Smooth muscle cell (in vitro differentiated cells): ENCODE measurements at regions not wholly inside any gene's neighbourhood (a gene's known extent, or its start where the extent isn't known, plus 50 kb on each side); places are given as distances from the start of the nearest gene placed in this dataset.
"Not testable (repeated sequence)": the region's sequence is repeated elsewhere in the genome, so short reads cannot be mapped to it uniquely, and the experiment has no call there.

Experiments
- DNase-seq: peaks from one replicate; lab custom pipeline; 2025; ENCODE audit not compliant: unreplicated experiment; lab: John Stamatoyannopoulos, UW
- H2AFZ ChIP-seq: fragments of 200-600 bp; sonication (generic); 2 replicates; pipeline ENCODE4 v1.6.0; 2016; ENCODE audit warnings: antibody characterized with exemption, low read depth, mild to moderate bottlenecking
- H3F3A ChIP-seq: fragments of 200-600 bp; sonication (generic); 2 replicates; pipeline ENCODE4 v1.6.0; 2017; ENCODE audit warnings: antibody characterized with exemption, low read depth
- H3K27ac ChIP-seq: fragments of 200-600 bp; sonication (generic); 2 replicates; pipeline ENCODE4 v1.5.1; 2016; ENCODE audit warnings: low read depth, mild to moderate bottlenecking
- H3K27me3 ChIP-seq: fragments of 200-600 bp; sonication (generic); 2 replicates; pipeline ENCODE4 v1.6.1; 2016; ENCODE audit warnings: low read depth, mild to moderate bottlenecking
- H3K36me3 ChIP-seq: fragments of 200-600 bp; sonication (generic); 2 replicates; pipeline ENCODE4 v1.5.1; 2016; ENCODE audit warnings: low read depth
- H3K4me1 ChIP-seq: fragments of 200-600 bp; sonication (generic); 2 replicates; pipeline ENCODE4 v1.5.1; 2016; ENCODE audit warnings: low read depth
- H3K4me2 ChIP-seq: fragments of 200-600 bp; sonication (generic); 2 replicates; pipeline ENCODE4 v1.6.0; 2016; ENCODE audit warnings: mild to moderate bottlenecking
- H3K4me3 ChIP-seq: fragments of 200-600 bp; sonication (generic); 2 replicates; pipeline ENCODE4 v1.5.1; 2016; ENCODE audit warnings: mild to moderate bottlenecking
- H3K79me2 ChIP-seq: fragments of 200-600 bp; sonication (generic); 2 replicates; pipeline ENCODE4 v1.6.0; 2016; ENCODE audit warnings: low read depth, mild to moderate bottlenecking
- H3K9ac ChIP-seq: fragments of 200-600 bp; sonication (generic); 2 replicates; pipeline ENCODE4 v1.6.0; 2016; ENCODE audit warnings: low read depth
- H3K9me3 ChIP-seq: fragments of 200-600 bp; sonication (generic); replicated peaks from 2 replicates; pipeline ENCODE4 v1.5.1; 2016; ENCODE audit warnings: low read depth
- H4K20me1 ChIP-seq: fragments of 200-600 bp; sonication (generic); 2 replicates; pipeline ENCODE4 v1.6.0; 2016; ENCODE audit warnings: low read depth
- CTCF ChIP-seq: fragments of 200-600 bp; sonication (generic); IDR thresholded peaks from 2 replicates; pipeline ENCODE4 v1.5.1; 2017; ENCODE audit warnings: borderline replicate concordance, mild to moderate bottlenecking, antibody characterized with exemption; ENCODE audit not compliant: insufficient read depth, poor library complexity, severe bottlenecking
- WGBS: methylation state at CpG from one replicate; pipeline ENCODE4 v1.1.7; 2016; ENCODE audit warnings: low lambda C conversion rate; 5-methylcytosine and 5-hydroxymethylcytosine counted together

DNA sequence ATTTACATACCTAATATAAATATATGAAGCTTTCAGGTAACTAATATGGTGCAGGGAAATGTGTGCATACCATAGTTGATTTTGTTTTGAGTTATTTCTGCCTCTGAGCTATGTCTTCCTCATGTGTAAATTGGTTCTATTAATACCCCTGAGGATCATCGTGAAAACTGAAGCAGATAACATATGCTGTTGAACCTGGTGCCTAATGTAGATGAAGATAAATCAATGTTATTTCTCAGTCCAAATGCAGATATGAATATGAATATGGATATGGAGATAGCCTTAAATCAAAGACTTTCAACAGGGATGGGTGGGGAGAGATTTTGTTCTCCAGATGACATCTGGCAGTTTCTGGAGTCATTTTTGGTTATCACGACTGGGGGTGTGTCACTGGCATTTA is 122.3 kb upstream of the ANKRD30A start:
- Histone ChIP-seq H2AFZ (no peak overlapping the region), H3K9me3 (no peaks in the 10 kb centered on the region), H3K27ac (no peak overlapping the region), H3K27me3 (no peaks in the 10 kb centered on the region), H3K9ac (no peak overlapping the region), H3K4me2 (no peak overlapping the region), H3K79me2 (no peaks in the 10 kb centered on the region), H3K4me3 (no peak overlapping the region), H4K20me1 (no peaks in the 10 kb centered on the region), H3F3A (no peaks in the 10 kb centered on the region), H3K36me3 (no peaks in the 10 kb centered on the region), H3K4me1 (no peaks in the 10 kb centered on the region)
- WGBS: 65% methylated on average over 2 of the region's 2 CpGs
- DNase-seq: no peak
- no peak for TF ChIP-seq CTCF

DNA sequence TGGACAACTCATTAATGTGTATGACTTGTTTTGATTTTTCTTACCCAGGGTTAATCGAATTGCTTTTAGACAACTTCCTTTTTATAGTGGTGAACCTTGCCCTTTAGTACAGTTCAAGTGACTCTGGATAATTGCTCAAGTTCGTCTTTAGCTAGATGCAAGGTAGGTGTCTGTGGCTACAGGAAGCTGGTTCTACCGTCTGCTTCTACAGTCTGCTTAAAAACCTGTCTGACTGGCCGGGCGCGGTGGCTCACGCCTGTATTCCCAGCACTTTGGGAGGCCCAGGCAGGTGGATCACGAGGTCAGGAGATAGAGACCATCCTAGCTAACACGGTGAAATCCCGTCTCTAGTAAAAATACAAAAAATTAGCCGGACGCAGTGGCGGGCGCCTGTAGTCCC is 129.6 kb upstream of the ANKRD30A start:
- WGBS: 81% methylated on average over 14 of the region's 14 CpGs
- H3K9ac ChIP-seq, DNase-seq, H3K79me2 ChIP-seq, H3K9me3 ChIP-seq, H3K36me3 ChIP-seq, H4K20me1 ChIP-seq, H3K27me3 ChIP-seq, H3K4me1 ChIP-seq, H2AFZ ChIP-seq, H3K4me2 ChIP-seq, H3F3A ChIP-seq, H3K27ac ChIP-seq, H3K4me3 ChIP-seq: not testable (repeated sequence)

- Histone ChIP-seq H3K4me3 (no peak overlapping the region), H2AFZ (no peak overlapping the region), H3K79me2 (no peaks in the 10 kb centered on the region), H3K4me2 (no peak overlapping the region), H3K4me1 (no peaks in the 10 kb centered on the region), H3K27ac (no peak overlapping the region), H3K9ac (no peak overlapping the region), H3K9me3 (peaks cover 9% of the 10 kb centered on the region), H3K36me3 (no peaks in the 10 kb centered on the region), H4K20me1 (no peaks in the 10 kb centered on the region), H3F3A (no peaks in the 10 kb centered on the region), H3K27me3 (no peaks in the 10 kb centered on the region)
- no peak for DNase-seq
- TF ChIP-seq CTCF: no peak
- 82% methylated on average over 10 of the region's 10 CpGs for WGBS
These were observed 130.5 kb upstream of the ANKRD30A start for GRCh38 chr10:36994886-36995285.

- no peaks in the 10 kb centered on the region for H3K79me2 ChIP-seq
- H2AFZ ChIP-seq: no peak overlapping the region
- no peaks in the 10 kb centered on the region for H3K4me1 ChIP-seq
- H3K4me2 ChIP-seq: no peak overlapping the region
- no peaks in the 10 kb centered on the region for H4K20me1 ChIP-seq
- no peak for TF ChIP-seq CTCF
- H3K9me3 ChIP-seq: peaks cover 5% of the 10 kb centered on the region
- no peaks in the 10 kb centered on the region for H3K27me3 ChIP-seq
- no peak for DNase-seq
- H3F3A ChIP-seq: no peaks in the 10 kb centered on the region
- no peak overlapping the region for H3K4me3 ChIP-seq
- WGBS: 88% methylated on average over 11 of the region's 12 CpGs
- H3K36me3 ChIP-seq: no peaks in the 10 kb centered on the region
- H3K9ac ChIP-seq: no peak overlapping the region
- no peak overlapping the region for H3K27ac ChIP-seq
These were observed 136.2 kb upstream of the ANKRD30A start for GRCh38 chr10:36989233-36989632.
